HepG2 (cell line): ENCODE measurements at regions not wholly inside any gene's neighbourhood (a gene's known extent, or its start where the extent isn't known, plus 50 kb on each side); places are given as distances from the start of the nearest gene placed in this dataset.

Experiments used
- ATAC-seq: fragments of 200-7000 bp; cut with Tn5 transposase; 3 replicates; pipeline ENCODE4 v1.9.1; 2020; ENCODE audit warnings: mild to moderate bottlenecking, moderate library complexity
- BruUV-seq: library from RNA; stranded (reverse); fragments of 400-500 nt; replicated peaks from 2 replicates; lab custom pipeline; 2021; lab: Mats Ljungman, UMichigan
- CTCF ChIA-PET: fragments of 300-600 bp; formaldehyde crosslinking; extraction: SDS; loops from one replicate; lab custom pipeline; 2021; ENCODE audit warnings: low total read pairs, inconsistent platforms, low intra/inter-chr PET ratio; lab: Yijun Ruan, JAX
- POLR2A ChIA-PET: fragments of 350-600 bp; sonication (Branson Sonifier 250); formaldehyde crosslinking; loops from one replicate; lab custom pipeline; 2020; ENCODE audit warnings: antibody characterized with exemption, inconsistent platforms; lab: Yijun Ruan, JAX
- DNase-seq: peaks from one replicate; pipeline ENCODE4 v3.0.0-alpha.2; 2015; ENCODE audit warnings: low spot score
- FAIRE-seq: peaks from 3 replicates; lab custom pipeline; 2011; peaks lifted over from hg19 to GRCh38; lab: Jason Lieb, UNC
- H2AFZ ChIP-seq: one replicate; pipeline ENCODE4 v1.6.1; 2011; ENCODE audit warnings: low read length, inconsistent platforms
- H3K27ac ChIP-seq: fragments of 300-600 bp; 3 replicates; pipeline ENCODE4 v1.8.0; 2011; ENCODE audit warnings: mixed run types, mild to moderate bottlenecking, mixed read lengths, low read length, inconsistent platforms; ENCODE audit not compliant: insufficient read depth; ENCODE audit errors: extremely low read length
- H3K27me3 ChIP-seq, 2 experiments: fragments of 200-600 bp in 1 of 2; 2 replicates in 1 of 2; 3 replicates in 1 of 2; pipeline versions ENCODE4 v1.6.0 to v1.8.0; 2011; ENCODE audit warnings: low read length in 2 of 2, mild to moderate bottlenecking in 2 of 2, moderate library complexity in 2 of 2, inconsistent platforms in 1 of 2; ENCODE audit not compliant: insufficient read depth in 2 of 2, control insufficient read depth in 1 of 2
- H3K36me3 ChIP-seq, 2 experiments: fragments of 200-600 bp in 1 of 2; replicated peaks in 1 of 2; 2 replicates in 1 of 2; 3 replicates in 1 of 2; pipeline versions ENCODE4 v1.5.1 to v1.8.0; 2011; ENCODE audit warnings: low read length in 2 of 2, inconsistent platforms in 1 of 2; ENCODE audit not compliant: insufficient read depth in 2 of 2, control insufficient read depth in 1 of 2
- H3K4me1 ChIP-seq: 2 replicates; pipeline ENCODE4 v1.5.1; 2012; ENCODE audit warnings: low read length, inconsistent platforms; ENCODE audit not compliant: insufficient read depth
- H3K4me2 ChIP-seq: 2 replicates; pipeline ENCODE4 v1.6.0; 2011; ENCODE audit warnings: low read depth, low read length, inconsistent platforms
- H3K4me3 ChIP-seq, 3 experiments: fragments of 200-600 bp in 1 of 3; sonication (generic), shearing (Covaris generic) in 1 of 3; replicated peaks in 1 of 3; 2 replicates each; pipeline ENCODE4 v1.5.1; 2011 to 2016; ENCODE audit warnings: low read length in 3 of 3, inconsistent platforms in 2 of 3, low read depth in 2 of 3, mild to moderate bottlenecking in 2 of 3, control low read depth in 1 of 3, mixed read lengths in 1 of 3; ENCODE audit not compliant: insufficient read depth in 1 of 3
- H3K79me2 ChIP-seq: one replicate; pipeline ENCODE4 v1.6.1; 2011; ENCODE audit warnings: low read length, inconsistent platforms; ENCODE audit not compliant: insufficient read depth
- H3K9ac ChIP-seq: 2 replicates; pipeline ENCODE4 v1.6.0; 2011; ENCODE audit warnings: mild to moderate bottlenecking, low read depth, low read length, inconsistent platforms; ENCODE audit not compliant: insufficient read depth
- H3K9me3 ChIP-seq: 2 replicates; pipeline ENCODE4 v1.5.1; 2012; ENCODE audit warnings: mild to moderate bottlenecking, low read length
- H4K20me1 ChIP-seq: 2 replicates; pipeline ENCODE4 v1.6.0; 2011; ENCODE audit warnings: inconsistent platforms, mild to moderate bottlenecking, low read length, moderate library complexity; ENCODE audit not compliant: insufficient read depth
- LCORL ChIP-seq, 2 experiments: fragments of 450-650 bp in 1 of 2; sonication (generic) in 1 of 2; formaldehyde crosslinking in 1 of 2; IDR thresholded peaks; 2 replicates each; pipeline versions ENCODE4 v1.5.0 to v1.6.1; 2017 to 2020; ENCODE audit warnings: antibody characterized with exemption in 1 of 2, missing genetic modification reagents in 1 of 2
- MBD4 ChIP-seq: IDR thresholded peaks from 2 replicates; pipeline ENCODE4 v1.6.1; 2012; ENCODE audit warnings: low read length, inconsistent platforms, borderline replicate concordance
- POLR2A ChIP-seq, 2 experiments: IDR thresholded peaks; 2 replicates each; pipeline ENCODE4 v1.6.1; 2011; ENCODE audit warnings: low read depth in 2 of 2, low read length in 2 of 2, mild to moderate bottlenecking in 1 of 2, moderate library complexity in 1 of 2; ENCODE audit not compliant: insufficient read depth in 1 of 2
- PRDM4 ChIP-seq: sonication (generic); formaldehyde crosslinking; IDR thresholded peaks from 2 replicates; pipeline ENCODE4 v1.9.0; 2021; ENCODE audit warnings: missing genetic modification reagents, borderline replicate concordance
- SETDB1 ChIP-seq: sonication (generic); formaldehyde crosslinking; IDR thresholded peaks from 2 replicates; pipeline ENCODE4 v1.5.1; 2020; ENCODE audit warnings: missing genetic modification reagents, mild to moderate bottlenecking, borderline replicate concordance
- SKI ChIP-seq: fragments of 450-650 bp; IDR thresholded peaks from one replicate; pipeline ENCODE4 v1.6.1; 2018; ENCODE audit warnings: mild to moderate bottlenecking; ENCODE audit not compliant: partially characterized antibody
- XBP1 ChIP-seq: sonication (generic); formaldehyde crosslinking; IDR thresholded peaks from 2 replicates; pipeline ENCODE4 v1.5.0; 2020; ENCODE audit warnings: missing genetic modification reagents
- ZBTB3 ChIP-seq: sonication (generic); formaldehyde crosslinking; IDR thresholded peaks from 2 replicates; pipeline ENCODE4 v1.4.0; 2020; ENCODE audit warnings: low read depth, mild to moderate bottlenecking, moderate library complexity, missing genetic modification reagents, borderline replicate concordance
- ZNF317 ChIP-seq: sonication (generic); formaldehyde crosslinking; IDR thresholded peaks from 2 replicates; pipeline ENCODE4 v1.5.0; 2020; ENCODE audit warnings: mild to moderate bottlenecking, missing genetic modification reagents
- ZNF496 ChIP-seq: sonication (generic); formaldehyde crosslinking; IDR thresholded peaks from 2 replicates; pipeline ENCODE4 v1.8.1; 2023; ENCODE audit warnings: mild to moderate bottlenecking, moderate library complexity, missing genetic modification reagents; ENCODE audit not compliant: insufficient replicate concordance
- ZNF556 ChIP-seq: sonication (generic); formaldehyde crosslinking; IDR thresholded peaks from 2 replicates; pipeline ENCODE4 v1.4.0; 2020; ENCODE audit warnings: mild to moderate bottlenecking, missing genetic modification reagents, borderline replicate concordance
- ZNF607 ChIP-seq: sonication (generic); formaldehyde crosslinking; IDR thresholded peaks from 2 replicates; pipeline ENCODE4 v1.5.1; 2020; ENCODE audit warnings: missing genetic modification reagents, mild to moderate bottlenecking, borderline replicate concordance
- ZSCAN21 ChIP-seq: sonication (generic); formaldehyde crosslinking; IDR thresholded peaks from 2 replicates; pipeline ENCODE4 v1.8.0; 2022; ENCODE audit warnings: mild to moderate bottlenecking, missing genetic modification reagents, moderate library complexity, borderline replicate concordance
- WGBS: methylation state at CpG from one replicate; pipeline ENCODE4 v1.1.6; 2017; ENCODE audit warnings: low lambda C conversion rate; 5-methylcytosine and 5-hydroxymethylcytosine counted together
- in situ Hi-C: cut with HindIII; loops from 2 replicates; pipeline ENCODE4 v1.10.0; 2017; ENCODE audit warnings: low pct_unique_long_range_greater_than_20kb; ENCODE audit not compliant: extremely low pct_ligation_motif_present
- intact Hi-C: fragments of 100-400 bp; cut with micrococcal nuclease; formaldehyde crosslinking; loops from one replicate; pipeline ENCODE4 v1.10.0; 2022; ENCODE audit not compliant: unreplicated experiment
- TF ChIP-seq, protein P1 (sequence below): sonication (generic); formaldehyde crosslinking; IDR thresholded peaks from 2 replicates; pipeline ENCODE4 v1.8.0; 2023; ENCODE audit warnings: mild to moderate bottlenecking, missing genetic modification reagents
- TF ChIP-seq, protein P2 (sequence below): IDR thresholded peaks from 2 replicates; pipeline ENCODE4 v1.6.1; 2018; ENCODE audit warnings: missing genetic modification reagents, mild to moderate bottlenecking, missing compliant biosample characterization
- TF ChIP-seq, protein P3 (sequence below): IDR thresholded peaks from 2 replicates; pipeline ENCODE4 v1.6.1; 2016; ENCODE audit warnings: low read depth, control low read depth

- TF ChIP-seq, protein P1, sequence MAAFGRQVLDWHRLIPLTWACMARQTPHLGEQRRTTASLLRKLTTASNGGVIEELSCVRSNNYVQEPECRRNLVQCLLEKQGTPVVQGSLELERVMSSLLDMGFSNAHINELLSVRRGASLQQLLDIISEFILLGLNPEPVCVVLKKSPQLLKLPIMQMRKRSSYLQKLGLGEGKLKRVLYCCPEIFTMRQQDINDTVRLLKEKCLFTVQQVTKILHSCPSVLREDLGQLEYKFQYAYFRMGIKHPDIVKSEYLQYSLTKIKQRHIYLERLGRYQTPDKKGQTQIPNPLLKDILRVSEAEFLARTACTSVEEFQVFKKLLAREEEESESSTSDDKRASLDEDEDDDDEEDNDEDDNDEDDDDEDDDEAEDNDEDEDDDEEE = no peak
- TF ChIP-seq SKI (no peak), SETDB1 (no peak), ZSCAN21 (CRISPR knock-in tag) (no peak), ZNF496 (CRISPR knock-in tag) (no peak)
- TF ChIP-seq, protein P2, sequence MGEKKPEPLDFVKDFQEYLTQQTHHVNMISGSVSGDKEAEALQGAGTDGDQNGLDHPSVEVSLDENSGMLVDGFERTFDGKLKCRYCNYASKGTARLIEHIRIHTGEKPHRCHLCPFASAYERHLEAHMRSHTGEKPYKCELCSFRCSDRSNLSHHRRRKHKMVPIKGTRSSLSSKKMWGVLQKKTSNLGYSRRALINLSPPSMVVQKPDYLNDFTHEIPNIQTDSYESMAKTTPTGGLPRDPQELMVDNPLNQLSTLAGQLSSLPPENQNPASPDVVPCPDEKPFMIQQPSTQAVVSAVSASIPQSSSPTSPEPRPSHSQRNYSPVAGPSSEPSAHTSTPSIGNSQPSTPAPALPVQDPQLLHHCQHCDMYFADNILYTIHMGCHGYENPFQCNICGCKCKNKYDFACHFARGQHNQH = no peak
These were observed 361.4 kb downstream of the EFNB2 start (continued) for GRCh38 chr13:106173891-106174610.

DNA sequence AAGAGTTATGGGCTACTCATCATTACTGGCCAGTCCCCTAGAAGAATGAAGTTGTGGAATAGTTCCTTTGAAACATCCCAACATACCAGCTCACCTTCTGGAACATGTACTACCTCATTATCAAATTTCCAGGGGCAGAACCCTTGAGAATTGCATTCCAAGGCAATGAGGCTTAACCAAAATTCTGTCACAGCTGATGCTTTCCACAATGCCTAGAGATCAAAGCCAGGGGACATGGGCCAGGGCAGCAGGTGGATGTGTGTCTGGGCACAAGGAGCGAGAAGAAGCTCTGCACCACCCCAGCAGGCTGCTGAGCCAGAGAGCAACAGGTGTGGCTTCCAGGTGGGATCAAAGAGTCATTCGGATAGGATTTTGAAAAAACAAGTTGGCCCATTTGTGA lies 362.1 kb downstream of the EFNB2 start:
- no peaks in the 10 kb centered on the region for H3K4me1 ChIP-seq
- H3K36me3 ChIP-seq = no peaks in the 10 kb centered on the region
- ATAC-seq (no peak), DNase-seq (no peak), FAIRE-seq (no peak)
- H4K20me1 ChIP-seq = no peaks in the 10 kb centered on the region
- H3K4me2 ChIP-seq = no peak overlapping the region
- no peak for TF ChIP-seq PRDM4 (CRISPR knock-in tag)
- no peak for TF ChIP-seq POLR2A (IDR thresholded peaks at IDR 0.05; ENCODE audit: insufficient read depth in 1 of 2, low read depth in 2 of 2, low read length in 2 of 2)
- TF ChIP-seq ZNF607 = no peak
- no peak for TF ChIP-seq LCORL (IDR thresholded peaks at IDR 0.05)
- TF ChIP-seq LCORL (CRISPR knock-in tag; IDR thresholded peaks at IDR 0.05) = no peak
- no peak for TF ChIP-seq ZNF317
- no peak for TF ChIP-seq ZNF556 (CRISPR knock-in tag)
- TF ChIP-seq, protein P3, sequence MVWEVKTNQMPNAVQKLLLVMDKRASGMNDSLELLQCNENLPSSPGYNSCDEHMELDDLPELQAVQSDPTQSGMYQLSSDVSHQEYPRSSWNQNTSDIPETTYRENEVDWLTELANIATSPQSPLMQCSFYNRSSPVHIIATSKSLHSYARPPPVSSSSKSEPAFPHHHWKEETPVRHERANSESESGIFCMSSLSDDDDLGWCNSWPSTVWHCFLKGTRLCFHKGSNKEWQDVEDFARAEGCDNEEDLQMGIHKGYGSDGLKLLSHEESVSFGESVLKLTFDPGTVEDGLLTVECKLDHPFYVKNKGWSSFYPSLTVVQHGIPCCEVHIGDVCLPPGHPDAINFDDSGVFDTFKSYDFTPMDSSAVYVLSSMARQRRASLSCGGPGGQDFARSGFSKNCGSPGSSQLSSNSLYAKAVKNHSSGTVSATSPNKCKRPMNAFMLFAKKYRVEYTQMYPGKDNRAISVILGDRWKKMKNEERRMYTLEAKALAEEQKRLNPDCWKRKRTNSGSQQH (CRISPR knock-in tag) = no peak
- TF ChIP-seq ZBTB3 (CRISPR knock-in tag) = no peak
- TF ChIP-seq MBD4 = no peak
- no peak for TF ChIP-seq XBP1
- no TSS peak for BruUV-seq
- no peaks in the 10 kb centered on the region; a peak in 1 of 5 replicates for H3K27me3 ChIP-seq
- in situ Hi-C loops = no loop called here
- CTCF ChIA-PET = no interaction called here
- no peak overlapping the region for H3K27ac ChIP-seq
- H3K79me2 ChIP-seq = no peaks in the 10 kb centered on the region
- intact Hi-C loops = no loop called here
- H3K4me3 ChIP-seq = no peak overlapping the region
- 0% methylated on average over 2 of the region's 2 CpGs for WGBS
- H3K9ac ChIP-seq = no peak overlapping the region
- no peak overlapping the region for H2AFZ ChIP-seq
- no peaks in the 10 kb centered on the region for H3K9me3 ChIP-seq
- POLR2A ChIA-PET = no interaction called here
